GM21447 (cell line): ENCODE measurements at regions not wholly inside any gene's neighbourhood (a gene's known extent, or its start where the extent isn't known, plus 50 kb on each side); places are given as distances from the start of the nearest gene placed in this dataset.
"Not testable (repeated sequence)": the region's sequence is repeated elsewhere in the genome, so short reads cannot be mapped to it uniquely, and the experiment has no call there.

Experiments
- ATAC-seq: cut with Tn5 transposase; IDR thresholded peaks from one replicate; pipeline ENCODE4 v1.9.1; 2021; ENCODE audit not compliant: unreplicated experiment

GRCh38 chr13:80946008-80946802 is 605.3 kb upstream of the SPRY2 start:
- ATAC-seq: no peak

- ATAC-seq: no peak
Measured at GRCh38 chr13:80945328-80945727, 604.4 kb upstream of the SPRY2 start.

DNA sequence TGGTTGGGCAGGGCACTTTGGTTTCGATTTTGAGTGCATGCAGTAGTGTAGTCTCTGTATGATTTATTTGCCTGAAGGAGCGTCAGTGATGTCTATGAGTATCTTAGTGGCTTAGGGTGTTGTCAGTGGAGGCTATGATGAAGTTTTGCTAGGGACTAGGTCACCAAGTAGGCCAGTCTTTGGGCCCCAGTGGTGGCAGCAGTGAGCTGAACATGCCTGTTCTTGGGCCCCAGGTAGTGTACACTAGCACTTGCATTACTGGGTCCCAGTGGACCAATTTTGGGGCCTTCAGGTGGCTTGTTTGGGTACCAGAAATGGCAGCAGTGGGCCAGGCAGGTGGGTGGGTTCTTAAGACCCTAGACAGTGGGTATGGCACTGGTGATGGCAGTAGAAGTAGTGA is 598.7 kb upstream of the SPRY2 start:
- ATAC-seq: no peak

DNA sequence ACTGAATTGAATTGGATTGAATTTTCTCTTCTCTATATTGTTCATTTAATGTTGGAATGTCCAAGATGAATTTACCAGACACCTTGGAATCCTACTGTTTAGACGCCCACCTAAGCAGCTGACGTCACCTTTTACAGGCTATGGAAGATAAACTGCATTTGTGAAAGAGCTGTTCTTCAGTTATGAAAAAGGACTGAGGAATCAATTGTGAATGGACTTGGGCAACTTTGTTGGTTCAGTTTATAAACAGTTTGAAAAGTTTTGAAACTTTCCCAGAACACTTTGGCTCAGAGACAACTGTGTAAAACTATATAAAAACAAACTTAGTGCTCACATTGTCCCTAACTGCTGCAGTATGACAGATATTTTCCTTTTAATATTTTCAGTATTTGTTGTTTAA is 590.8 kb upstream of the SPRY2 start:
- no peak for ATAC-seq

DNA sequence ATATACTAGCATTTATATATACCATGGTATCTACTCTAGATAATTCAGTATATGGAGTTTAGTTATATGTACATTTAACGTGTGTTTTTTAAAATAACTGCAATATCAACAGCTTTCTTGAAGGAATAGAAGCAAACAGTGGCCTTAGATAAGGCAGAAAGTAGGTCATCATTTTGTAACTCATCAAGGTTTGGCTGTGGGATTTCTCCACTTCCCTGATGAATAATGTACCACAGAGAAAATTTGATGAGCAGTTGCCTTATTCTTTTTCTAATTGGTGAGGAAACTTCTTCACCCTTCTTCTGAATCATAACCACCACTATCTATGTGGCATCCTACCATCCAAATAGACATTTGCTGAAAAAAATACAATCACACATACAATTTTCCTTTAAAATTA is 590.2 kb upstream of the SPRY2 start:
- ATAC-seq: no peak

GRCh38 chr13:80928241-80928640 is 587.3 kb upstream of the SPRY2 start:
- ATAC-seq: no peak

- not testable (repeated sequence) for ATAC-seq
Measured at GRCh38 chr13:80926024-80926423, 585.1 kb upstream of the SPRY2 start.

DNA sequence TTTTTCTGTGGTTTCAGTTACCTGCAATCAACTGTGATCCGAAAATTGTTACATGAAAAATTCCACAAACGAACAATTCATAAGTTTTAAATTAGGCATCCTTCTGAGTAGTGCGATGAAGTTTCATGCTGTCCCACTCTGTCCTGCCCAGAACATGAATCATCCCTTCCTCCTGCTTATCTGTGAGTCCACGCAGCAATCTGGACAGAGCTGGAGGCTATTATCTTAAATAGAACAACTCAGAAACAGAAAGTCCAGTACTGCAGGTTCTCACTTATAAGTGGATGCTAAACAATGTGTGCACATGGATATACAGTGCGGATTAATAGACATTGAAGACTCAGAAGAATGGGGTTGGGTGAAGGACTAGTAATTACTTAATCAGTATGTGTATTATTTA is 583.7 kb upstream of the SPRY2 start:
- no peak for ATAC-seq

GRCh38 chr13:80923907-80924306 is 583.0 kb upstream of the SPRY2 start:
- no peak for ATAC-seq

DNA sequence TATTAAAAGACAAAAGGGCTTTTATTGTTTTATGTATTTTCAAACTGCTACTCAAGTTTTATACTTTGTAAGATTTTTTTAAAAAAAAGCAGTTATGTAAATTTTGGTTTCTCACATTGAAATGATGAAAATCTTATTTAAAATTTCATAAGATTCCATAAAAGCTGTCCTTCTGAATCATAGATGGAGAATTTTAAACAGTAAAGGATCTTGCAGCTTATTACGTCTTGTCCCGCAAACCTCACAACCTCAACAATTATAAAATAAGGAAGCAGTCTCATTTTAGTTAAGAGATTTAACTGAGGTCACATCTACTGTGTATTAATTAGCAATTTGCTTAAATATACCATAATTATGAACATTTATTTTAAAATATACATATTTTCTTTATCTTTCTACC is 581.0 kb upstream of the SPRY2 start:
- ATAC-seq: no peak

GRCh38 chr13:80921541-80921940 is 580.6 kb upstream of the SPRY2 start:
- ATAC-seq: no peak

DNA sequence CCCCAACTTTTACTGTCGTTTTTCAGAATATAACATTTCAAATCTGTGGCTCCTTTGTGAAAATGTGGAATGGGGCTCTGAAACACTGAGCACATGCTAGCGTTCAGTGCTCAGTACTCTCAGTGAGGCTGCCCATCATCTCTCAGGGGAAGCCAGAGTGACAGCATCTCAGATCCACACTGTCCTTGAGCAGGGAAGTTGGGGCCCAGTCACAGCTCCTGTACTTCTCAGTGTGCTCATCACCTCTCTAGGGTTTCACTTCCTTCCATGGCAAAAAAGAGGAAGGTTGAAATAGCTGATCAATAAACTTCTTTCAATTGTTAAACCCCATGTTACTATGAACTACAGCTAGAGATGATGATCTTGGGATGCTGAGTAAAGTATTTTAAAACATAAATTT is 565.9 kb upstream of the SPRY2 start:
- no peak for ATAC-seq

GRCh38 chr13:80904386-80904785 is 563.5 kb upstream of the SPRY2 start:
- no peak for ATAC-seq

DNA sequence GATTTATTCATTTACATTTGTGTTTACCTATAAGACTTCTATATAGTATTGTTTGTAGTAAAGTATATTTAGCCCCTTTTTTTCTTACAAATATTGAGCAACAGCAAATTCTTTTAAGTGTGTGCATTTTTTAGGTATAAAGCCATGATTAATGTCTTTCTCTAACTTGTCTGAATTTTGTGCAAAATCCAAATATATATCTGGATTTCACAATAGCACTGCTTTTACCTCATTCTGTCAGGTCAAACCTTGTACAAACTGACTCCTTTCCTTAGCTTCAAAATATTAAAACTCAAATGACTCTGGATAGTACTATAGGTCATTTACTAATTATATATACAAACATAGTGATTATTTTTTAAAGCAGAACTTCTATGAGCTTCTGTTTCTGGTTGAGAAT is 563.0 kb upstream of the SPRY2 start:
- ATAC-seq: no peak

- ATAC-seq: no peak
Measured at GRCh38 chr13:80901530-80901929, 560.6 kb upstream of the SPRY2 start.

- no peak for ATAC-seq
Measured at GRCh38 chr13:80901111-80901510, 560.2 kb upstream of the SPRY2 start.

DNA sequence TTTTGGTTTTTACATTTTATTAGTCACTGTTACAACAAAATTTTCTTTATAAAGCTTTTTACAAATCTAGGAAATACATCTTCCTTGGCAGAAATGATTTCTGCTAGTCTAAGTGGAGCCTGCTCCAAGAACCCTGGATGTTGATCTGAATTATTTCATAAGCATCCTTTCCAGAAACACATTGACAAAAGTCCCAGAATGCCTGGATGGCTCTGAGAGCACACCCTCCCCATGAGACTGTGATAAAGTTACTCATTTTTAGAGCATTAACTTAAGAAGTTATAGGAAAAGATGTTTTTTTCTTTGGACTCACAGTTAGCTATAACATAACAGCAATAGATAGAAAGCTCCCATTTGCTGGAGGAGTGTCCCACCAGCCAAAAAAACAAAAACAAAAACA is 559.6 kb upstream of the SPRY2 start:
- no peak for ATAC-seq

GRCh38 chr13:80897641-80898040 is 556.7 kb upstream of the SPRY2 start:
- ATAC-seq: not testable (repeated sequence)

DNA sequence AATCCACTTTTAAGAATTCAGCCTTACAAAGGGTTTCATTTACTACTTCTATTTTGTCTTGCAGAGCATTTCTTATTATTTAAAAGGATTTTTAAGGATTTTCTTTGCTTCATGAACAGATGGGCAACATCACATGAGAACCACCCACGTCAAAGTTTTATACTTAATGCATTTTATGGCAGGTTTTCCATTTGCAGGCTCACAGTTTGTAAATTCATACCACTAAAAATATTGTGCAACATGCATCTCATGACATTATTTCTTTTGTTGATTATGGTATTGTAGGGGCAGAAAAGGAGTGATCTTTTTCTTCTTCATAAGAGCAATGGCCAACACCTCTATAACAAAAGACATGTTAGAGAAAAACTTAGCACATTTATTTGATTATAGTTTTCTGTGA is 554.0 kb upstream of the SPRY2 start:
- ATAC-seq: no peak

DNA sequence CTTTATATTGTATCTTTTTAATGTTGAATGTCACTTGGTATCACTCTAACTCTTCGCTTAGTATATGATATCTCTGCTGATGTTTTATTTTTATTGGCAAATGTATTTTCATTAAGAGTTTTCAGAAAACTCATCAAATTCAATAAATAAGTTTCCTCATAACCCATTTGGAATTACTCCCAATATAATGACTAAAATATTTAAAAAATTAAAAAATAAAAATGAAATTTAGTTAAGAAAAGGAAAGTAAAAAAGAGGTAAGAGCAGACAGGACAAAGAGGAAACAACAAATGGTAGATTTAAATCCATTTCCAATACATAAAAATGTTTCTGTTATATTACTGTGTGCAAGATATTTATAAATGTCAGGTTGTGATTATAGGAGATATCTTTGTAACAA is 548.9 kb upstream of the SPRY2 start:
- no peak for ATAC-seq

- ATAC-seq: no peak
Measured at GRCh38 chr13:80888390-80888789, 547.5 kb upstream of the SPRY2 start.

- no peak for ATAC-seq
Measured at GRCh38 chr13:80884056-80884785, 543.3 kb upstream of the SPRY2 start.

- ATAC-seq: no peak
Measured at GRCh38 chr13:80883545-80883944, 542.6 kb upstream of the SPRY2 start.
